C4-2B (cell line): ENCODE measurements at regions not wholly inside any gene's neighbourhood (a gene's known extent, or its start where the extent isn't known, plus 50 kb on each side); places are given as distances from the start of the nearest gene placed in this dataset.
"Not testable (repeated sequence)": the region's sequence is repeated elsewhere in the genome, so short reads cannot be mapped to it uniquely, and the experiment has no call there.

ENCODE experiments used
- H3K27ac ChIP-seq: fragments of 450-650 bp; 2 replicates; pipeline ENCODE4 v1.5.1; 2017
- CTCF ChIP-seq: fragments of 450-650 bp; conservative IDR thresholded peaks from 2 replicates; pipeline ENCODE4 v1.5.1; 2017; ENCODE audit warnings: mild to moderate bottlenecking
- ZFX ChIP-seq: fragments of 450-650 bp; IDR thresholded peaks from 2 replicates; pipeline ENCODE4 v1.6.1; 2017

GRCh38 chr13:89520468-89520867 lies 1827.0 kb upstream of the MIR17HG start:
- H3K27ac ChIP-seq = no peak overlapping the region
- TF ChIP-seq ZFX (no peak), CTCF (no peak)

- not testable (repeated sequence) for H3K27ac ChIP-seq
These were observed 1825.8 kb upstream of the MIR17HG start for GRCh38 chr13:89521672-89522071.

- no peak overlapping the region for H3K27ac ChIP-seq
- TF ChIP-seq ZFX (no peak), CTCF (no peak)
These were observed 1806.1 kb upstream of the MIR17HG start for GRCh38 chr13:89541091-89542030.

GRCh38 chr13:89550938-89551337 lies 1796.5 kb upstream of the MIR17HG start:
- no peak overlapping the region for H3K27ac ChIP-seq
- TF ChIP-seq CTCF (no peak), ZFX (no peak)

- TF ChIP-seq ZFX = no peak
- TF ChIP-seq CTCF = no peak
- no peak overlapping the region for H3K27ac ChIP-seq
These were observed 1792.7 kb upstream of the MIR17HG start for GRCh38 chr13:89554801-89555200.

- H3K27ac ChIP-seq = no peak overlapping the region
- TF ChIP-seq ZFX (no peak), CTCF (no peak)
These were observed 1781.9 kb upstream of the MIR17HG start for GRCh38 chr13:89565476-89566100.

GRCh38 chr13:89567025-89567424 lies 1780.5 kb upstream of the MIR17HG start:
- H3K27ac ChIP-seq = no peak overlapping the region
- no peak for TF ChIP-seq CTCF
- no peak for TF ChIP-seq ZFX

- TF ChIP-seq CTCF (no peak), ZFX (no peak)
- H3K27ac ChIP-seq = no peak overlapping the region
These were observed 1779.2 kb upstream of the MIR17HG start for GRCh38 chr13:89568276-89568675.
